Stomach smooth muscle (tissue), 2 donors: ENCODE measurements at regions not wholly inside any gene's neighbourhood (a gene's known extent, or its start where the extent isn't known, plus 50 kb on each side); places are given as distances from the start of the nearest gene placed in this dataset.

ENCODE experiments used
- H3K27ac ChIP-seq: one replicate; pipeline ENCODE4 v1.7.0; 2013; ENCODE audit warnings: mild to moderate bottlenecking, low read length, inconsistent platforms
- H3K27me3 ChIP-seq, 2 donors: one replicate each; pipeline ENCODE4 v1.7.0; 2013; ENCODE audit warnings: low read length in 2 of 2; ENCODE audit not compliant: insufficient read depth in 2 of 2, control insufficient read depth in 1 of 2
- H3K36me3 ChIP-seq, 2 donors: one replicate each; pipeline ENCODE4 v1.7.0; 2013; ENCODE audit warnings: low read length in 2 of 2; ENCODE audit not compliant: control insufficient read depth in 2 of 2, insufficient read depth in 2 of 2
- H3K4me1 ChIP-seq: one replicate; pipeline ENCODE4 v1.7.0; 2013; ENCODE audit warnings: low read length; ENCODE audit not compliant: control insufficient read depth, insufficient read depth
- H3K4me3 ChIP-seq, 2 donors: one replicate each; pipeline ENCODE4 v1.7.0; 2013; ENCODE audit warnings: low read length in 2 of 2
- H3K9ac ChIP-seq, 2 donors: one replicate each; pipeline ENCODE4 v1.7.0; 2013; ENCODE audit warnings: low read length in 2 of 2, mild to moderate bottlenecking in 1 of 2
- H3K9me3 ChIP-seq, 2 donors: one replicate each; pipeline ENCODE4 v1.7.0; 2013; ENCODE audit warnings: low read length in 2 of 2; ENCODE audit not compliant: control insufficient read depth in 2 of 2
- donor health status: healthy.
- donor health status: Pancreatic carcinoma.

DNA sequence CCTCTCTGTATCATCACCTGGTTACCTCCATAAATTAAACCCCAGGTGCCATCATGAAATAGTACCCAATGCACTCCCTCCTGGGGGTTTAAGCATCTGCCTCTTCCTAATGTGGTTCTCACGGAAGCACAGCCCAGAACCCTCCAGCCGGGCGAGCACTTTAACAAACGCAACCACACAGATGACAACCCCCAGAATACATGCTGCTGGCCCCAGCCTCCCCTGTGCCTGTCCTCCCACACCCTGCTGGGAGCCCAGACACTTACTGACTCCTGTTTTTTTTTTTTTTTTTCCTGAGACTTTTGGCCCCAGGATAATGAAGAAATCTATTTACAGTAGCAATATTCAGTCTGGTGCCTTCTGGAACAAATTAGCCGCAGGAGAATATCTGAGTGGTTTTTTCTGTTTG lies 50.0 kb upstream of the COL5A1 start:
- Histone ChIP-seq H3K9me3 (no peaks in the 10 kb centered on the region), H3K4me1 (no peaks in the 10 kb centered on the region), H3K36me3 (no peaks in the 10 kb centered on the region), H3K27ac (no peak overlapping the region), H3K4me3 (no peak overlapping the region), H3K27me3 (no peaks in the 10 kb centered on the region), H3K9ac (no peak overlapping the region)
